HL-60 (cell line): ENCODE measurements at regions not wholly inside any gene's neighbourhood (a gene's known extent, or its start where the extent isn't known, plus 50 kb on each side); places are given as distances from the start of the nearest gene placed in this dataset.

Experiments used
- DNase-seq, 2 experiments: peaks; one replicate each; pipeline ENCODE4 v3.0.0-alpha.2; 2010 to 2020; ENCODE audit warnings: low read depth in 1 of 2, low spot score in 1 of 2
- H3K27ac ChIP-seq: fragments of 250-450 bp; sonication (Bioruptor Pico); replicated peaks from 2 replicates; pipeline ENCODE4 v1.5.1; 2020; ENCODE audit warnings: mild to moderate bottlenecking, moderate library complexity
- H3K27me3 ChIP-seq: fragments of 250-450 bp; sonication (Bioruptor Pico); 2 replicates; pipeline ENCODE4 v1.5.1; 2021; ENCODE audit warnings: mild to moderate bottlenecking, moderate library complexity; ENCODE audit not compliant: insufficient read depth, poor library complexity, severe bottlenecking
- H3K4me3 ChIP-seq: replicated peaks from 2 replicates; pipeline ENCODE4 v1.5.1; 2011; ENCODE audit warnings: mild to moderate bottlenecking, control low read depth, low read length; ENCODE audit not compliant: insufficient read depth
- CTCF ChIP-seq: IDR thresholded peaks from one replicate; pipeline ENCODE4 v1.5.1; 2011; ENCODE audit warnings: low read length, control low read depth, inconsistent platforms; ENCODE audit not compliant: insufficient read depth
- GABPA ChIP-seq: IDR thresholded peaks from 2 replicates; pipeline ENCODE4 v1.6.1; 2012; ENCODE audit warnings: low read depth
- POLR2AphosphoS5 ChIP-seq: IDR thresholded peaks from 2 replicates; pipeline ENCODE4 v1.6.1; 2012; ENCODE audit warnings: low read depth
- REST ChIP-seq: IDR thresholded peaks from 2 replicates; pipeline ENCODE4 v1.6.1; 2012; ENCODE audit warnings: low read depth; ENCODE audit not compliant: insufficient replicate concordance
- SPI1 ChIP-seq: IDR thresholded peaks from 2 replicates; pipeline ENCODE4 v1.6.1; 2012; ENCODE audit warnings: low read depth, mild to moderate bottlenecking, borderline replicate concordance

DNA sequence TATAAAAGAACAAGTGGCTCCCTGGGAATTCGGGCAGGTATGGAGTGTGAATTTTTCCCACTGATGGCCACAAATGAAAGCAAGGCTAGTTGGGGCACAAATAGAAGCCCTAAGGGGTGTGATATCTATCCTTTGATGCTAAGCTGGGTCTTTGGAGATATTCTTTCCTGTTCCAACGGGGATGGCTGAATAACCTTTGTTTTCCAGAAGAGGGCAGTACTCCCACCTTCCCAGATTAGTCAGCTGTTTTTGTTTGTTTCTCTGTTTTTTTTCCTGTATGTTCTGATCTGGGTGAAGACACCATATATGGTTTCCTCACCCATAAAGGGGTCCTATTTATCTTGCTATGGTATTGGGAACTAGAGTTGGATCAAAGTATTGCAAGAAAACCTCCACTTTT is 947.7 kb upstream of the SORCS1 start:
- no peaks in the 10 kb centered on the region for H3K27me3 ChIP-seq
- no peak overlapping the region for H3K27ac ChIP-seq
- TF ChIP-seq CTCF: no peak
- TF ChIP-seq POLR2AphosphoS5: no peak
- TF ChIP-seq SPI1: no peak
- no peak for TF ChIP-seq GABPA
- TF ChIP-seq REST: no peak
- H3K4me3 ChIP-seq: no peak overlapping the region
- no peak for DNase-seq

DNA sequence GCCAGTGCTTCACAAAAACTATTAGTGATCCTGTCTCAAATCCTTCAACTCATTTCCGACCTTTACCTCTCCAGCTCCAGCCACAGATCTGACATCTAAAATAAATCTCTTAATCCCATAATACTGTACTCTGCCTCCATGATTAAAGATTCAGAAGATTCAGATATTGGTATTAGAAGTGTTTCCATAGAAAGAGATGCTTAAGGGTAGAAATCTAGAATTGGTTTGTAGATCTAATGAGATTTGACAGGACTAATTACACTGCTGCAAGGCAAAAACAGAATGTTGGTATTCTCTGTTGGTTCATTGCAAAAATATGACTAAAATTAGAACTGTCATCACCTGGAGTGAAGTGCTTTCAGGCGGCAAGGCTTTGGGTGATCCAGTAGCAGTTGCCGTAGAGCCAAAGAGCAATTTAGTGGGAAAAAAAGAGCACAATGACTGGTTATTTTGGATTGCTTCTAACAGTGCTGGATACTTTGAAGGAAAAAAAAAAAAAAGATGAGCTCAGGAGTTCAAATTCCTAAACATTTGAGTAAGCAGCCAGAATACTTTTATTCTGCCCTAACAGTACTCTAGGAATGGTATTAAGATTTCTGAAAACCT is 940.1 kb upstream of the SORCS1 start:
- no peak for DNase-seq
- no peaks in the 10 kb centered on the region for H3K27me3 ChIP-seq
- H3K27ac ChIP-seq: no peak overlapping the region
- TF ChIP-seq GABPA: no peak
- no peak overlapping the region for H3K4me3 ChIP-seq

- TF ChIP-seq REST: no peak
- TF ChIP-seq POLR2AphosphoS5: no peak
- TF ChIP-seq GABPA: no peak
- TF ChIP-seq SPI1: no peak
- TF ChIP-seq CTCF: no peak
- Histone ChIP-seq H3K4me3 (no peak overlapping the region), H3K27ac (no peak overlapping the region), H3K27me3 (no peaks in the 10 kb centered on the region)
- DNase-seq: no peak
These were observed 932.8 kb upstream of the SORCS1 start for GRCh38 chr10:108097258-108097657.

- no peaks in the 10 kb centered on the region for H3K27me3 ChIP-seq
- TF ChIP-seq GABPA (no peak), SPI1 (no peak), CTCF (no peak), REST (no peak), POLR2AphosphoS5 (no peak)
- DNase-seq: no peak
- no peak overlapping the region for H3K4me3 ChIP-seq
- no peak overlapping the region for H3K27ac ChIP-seq
These were observed 931.7 kb upstream of the SORCS1 start for GRCh38 chr10:108095932-108096925.
